ENCODE measurements at regions not wholly inside any gene's neighbourhood (a gene's known extent, or its start where the extent isn't known, plus 50 kb on each side); places are given as distances from the start of the nearest gene placed in this dataset.

GRCh38 chr11:128125723-128126122 lies 461.6 kb downstream of the ETS1 start:
- H3K27me3 Mint-ChIP-seq (ENCODE audit: insufficient read depth, low read depth, poor library complexity), result peaks cover 2% of the 10 kb centered on the region
- peak overlapping the region; percentile 58; the same call in 1 of the 2 replicates for H2AFZ ChIP-seq

More at GRCh38 chr11:128125723-128126122, 461.6 kb downstream of the ETS1 start:
- DNase-seq (ENCODE audit: low spot score) (no peak), ATAC-seq (no peak)
- no peaks in the 10 kb centered on the region for H3K79me2 ChIP-seq (replicated peaks; ENCODE audit: insufficient read depth)
- no peak overlapping the region for H3K27ac ChIP-seq (ENCODE audit: low read depth)
- H3K4me3 Mint-ChIP-seq, result no peak overlapping the region
- no peaks in the 10 kb centered on the region for H3K36me3 ChIP-seq (ENCODE audit: insufficient read depth)
- no peak overlapping the region for H3K4me2 ChIP-seq
- TF ChIP-seq EZH2phosphoT487 (IDR thresholded peaks at IDR 0.05; ENCODE audit: unreplicated experiment), result no peak
- no peak for TF ChIP-seq STAT1 (IDR thresholded peaks at IDR 0.05; ENCODE audit: unreplicated experiment)
- TF ChIP-seq ZNF462 (CRISPR knock-in tag; IDR thresholded peaks at IDR 0.05), result no peak
- TF ChIP-seq ETS1 (IDR thresholded peaks at IDR 0.05), result no peak
- TF ChIP-seq EZH2 (IDR thresholded peaks at IDR 0.05; ENCODE audit: low read depth, unreplicated experiment), result no peak
- TF ChIP-seq ZNF114 (CRISPR knock-in tag; IDR thresholded peaks at IDR 0.05), result no peak
- no peak for TF ChIP-seq REST (IDR thresholded peaks at IDR 0.05; ENCODE audit: unreplicated experiment)
- TF ChIP-seq CREB1 (CRISPR knock-in tag; IDR thresholded peaks at IDR 0.05; ENCODE audit: low read depth), result no peak
- no peak for TF ChIP-seq CTCF (conservative IDR thresholded peaks at IDR 0.05; ENCODE audit: low read depth in 2 of 2)
- TF ChIP-seq ZNF331 (CRISPR knock-in tag; IDR thresholded peaks at IDR 0.05; ENCODE audit: low read depth), result no peak
- no peak for TF ChIP-seq JUNB (IDR thresholded peaks at IDR 0.05; ENCODE audit: unreplicated experiment)
- no peak for TF ChIP-seq POLR2AphosphoS5 (IDR thresholded peaks at IDR 0.05; ENCODE audit: low read depth)
- no peak for TF ChIP-seq NANOG (IDR thresholded peaks at IDR 0.05; ENCODE audit: borderline replicate concordance)
- no peaks in the 10 kb centered on the region for H3F3A ChIP-seq (replicated peaks; ENCODE audit: low read depth)
- no peaks in the 10 kb centered on the region for H4K20me1 ChIP-seq (replicated peaks; ENCODE audit: insufficient read depth)
- no peaks in the 10 kb centered on the region for H3K27me3 ChIP-seq (ENCODE audit: insufficient read depth)
- H3K9me3 Mint-ChIP-seq, result no peaks in the 10 kb centered on the region
- H3K4me3 ChIP-seq, result no peak overlapping the region
- no peaks in the 10 kb centered on the region for H3K4me1 ChIP-seq (ENCODE audit: insufficient read depth)
- H3K4me1 Mint-ChIP-seq, result no peaks in the 10 kb centered on the region
- no peaks in the 10 kb centered on the region for H3K36me3 Mint-ChIP-seq (ENCODE audit: low read depth)
- H3K27ac Mint-ChIP-seq, result no peak overlapping the region
- no peaks in the 10 kb centered on the region for H3K9me2 ChIP-seq (ENCODE audit: insufficient read depth)

All from GM23338 (cell line).